DMS153 treated with DMSO at 0.1 percent for 48 hours (cell line): ENCODE measurements at regions not wholly inside any gene's neighbourhood (a gene's known extent, or its start where the extent isn't known, plus 50 kb on each side); places are given as distances from the start of the nearest gene placed in this dataset.

Experiments
- DNase-seq: peaks from one replicate; lab custom pipeline; 2025; ENCODE audit not compliant: unreplicated experiment; lab: John Stamatoyannopoulos, UW

GRCh38 chr9:118832371-118832770, 536.9 kb downstream of the BRINP1 start:
- no peak for DNase-seq

- DNase-seq: no peak
These were observed 532.3 kb downstream of the BRINP1 start for GRCh38 chr9:118836891-118837290.

- no peak for DNase-seq
These were observed 497.7 kb downstream of the BRINP1 start for GRCh38 chr9:118871531-118871930.

GRCh38 chr9:118882684-118883083, 486.6 kb downstream of the BRINP1 start:
- DNase-seq: no peak

GRCh38 chr9:118883411-118883810, 485.8 kb downstream of the BRINP1 start:
- no peak for DNase-seq

- DNase-seq: no peak
These were observed 478.0 kb downstream of the BRINP1 start for GRCh38 chr9:118891213-118891612.

GRCh38 chr9:118896324-118897000, 472.8 kb downstream of the BRINP1 start:
- peak; percentile 29 for DNase-seq

GRCh38 chr9:118918180-118918579, 451.1 kb downstream of the BRINP1 start:
- no peak for DNase-seq

- no peak for DNase-seq
These were observed 440.5 kb downstream of the BRINP1 start for GRCh38 chr9:118928722-118929121.

- DNase-seq: no peak
These were observed 439.9 kb downstream of the BRINP1 start for GRCh38 chr9:118929287-118929686.

GRCh38 chr9:118931941-118932340, 437.3 kb downstream of the BRINP1 start:
- no peak for DNase-seq

- DNase-seq: no peak
These were observed 430.7 kb downstream of the BRINP1 start for GRCh38 chr9:118938581-118938980.

GRCh38 chr9:118940473-118940872, 428.8 kb downstream of the BRINP1 start:
- no peak for DNase-seq

GRCh38 chr9:118946669-118947068, 422.6 kb downstream of the BRINP1 start:
- DNase-seq: no peak

- no peak for DNase-seq
These were observed 414.4 kb downstream of the BRINP1 start for GRCh38 chr9:118954857-118955256.

- no peak for DNase-seq
These were observed 411.6 kb downstream of the BRINP1 start for GRCh38 chr9:118957585-118957984.

- no peak for DNase-seq
These were observed 409.9 kb downstream of the BRINP1 start for GRCh38 chr9:118959366-118959765.

- no peak for DNase-seq
These were observed 407.4 kb downstream of the BRINP1 start for GRCh38 chr9:118961857-118962256.

- no peak for DNase-seq
These were observed 406.8 kb downstream of the BRINP1 start for GRCh38 chr9:118962426-118962825.

- no peak for DNase-seq
These were observed 405.6 kb downstream of the BRINP1 start for GRCh38 chr9:118963674-118964073.

GRCh38 chr9:118967901-118968300, 401.3 kb downstream of the BRINP1 start:
- no peak for DNase-seq

GRCh38 chr9:118975736-118976135, 393.5 kb downstream of the BRINP1 start:
- no peak for DNase-seq

- no peak for DNase-seq
These were observed 393.1 kb downstream of the BRINP1 start for GRCh38 chr9:118976160-118976559.
